ENCODE measurements at regions not wholly inside any gene's neighbourhood (a gene's known extent, or its start where the extent isn't known, plus 50 kb on each side); places are given as distances from the start of the nearest gene placed in this dataset.

DNA sequence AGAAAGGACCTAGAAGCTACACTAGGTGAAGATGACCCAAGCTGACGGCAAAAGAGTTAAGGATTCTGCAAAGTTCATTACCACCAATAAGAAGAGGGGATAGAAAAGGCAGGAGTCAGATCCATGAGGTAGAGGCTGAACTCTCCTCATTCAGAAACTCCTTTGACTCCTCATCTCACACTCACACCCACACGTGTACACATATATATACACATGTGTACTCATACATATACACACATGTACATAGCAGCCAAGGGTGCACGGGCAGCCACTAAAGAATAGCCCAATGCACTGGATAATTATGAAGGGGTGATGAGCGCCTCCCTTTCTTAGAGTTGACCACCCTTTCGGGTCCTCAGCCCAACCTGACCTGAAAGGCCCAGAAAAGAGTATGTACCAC is 476.8 kb downstream of the NTRK3 start:
- 95% methylated on average over 4 of the region's 5 CpGs for WGBS (ENCODE audit: insufficient coverage)
- Histone ChIP-seq H3K27ac (ENCODE audit: insufficient read depth in 1 of 2, low read depth in 1 of 2, low read length in 2 of 2, poor library complexity in 1 of 2, severe bottlenecking in 2 of 2) (no peak overlapping the region), H3K27me3 (replicated peaks in 2 of 5; ENCODE audit: control insufficient read depth in 4 of 5, insufficient read depth in 5 of 5, low read length in 4 of 5) (no peaks in the 10 kb centered on the region), H3K4me3 (ENCODE audit: control insufficient read depth in 1 of 7, extremely low read depth in 1 of 7, insufficient read depth in 4 of 7, low read depth in 2 of 7, low read length in 6 of 7) (no peak overlapping the region), H3K36me3 (ENCODE audit: control insufficient read depth in 4 of 4, insufficient read depth in 4 of 4, low read length in 3 of 4) (no peaks in the 10 kb centered on the region), H3K9me3 (ENCODE audit: control extremely low read depth in 1 of 5, control insufficient read depth in 4 of 5, insufficient read depth in 2 of 5, low read depth in 1 of 5, low read length in 4 of 5) (peaks cover 0 to 2% (median 0%) of the 10 kb centered on the region in 5 experiments), H3K4me1 (ENCODE audit: control extremely low read depth in 1 of 4, control insufficient read depth in 4 of 4, insufficient read depth in 4 of 4, low read length in 3 of 4) (no peaks in the 10 kb centered on the region)
- no peak for DNase-seq
- ChIA-PET POLR2A (no interaction called here), CTCF (no interaction called here)

DNA sequence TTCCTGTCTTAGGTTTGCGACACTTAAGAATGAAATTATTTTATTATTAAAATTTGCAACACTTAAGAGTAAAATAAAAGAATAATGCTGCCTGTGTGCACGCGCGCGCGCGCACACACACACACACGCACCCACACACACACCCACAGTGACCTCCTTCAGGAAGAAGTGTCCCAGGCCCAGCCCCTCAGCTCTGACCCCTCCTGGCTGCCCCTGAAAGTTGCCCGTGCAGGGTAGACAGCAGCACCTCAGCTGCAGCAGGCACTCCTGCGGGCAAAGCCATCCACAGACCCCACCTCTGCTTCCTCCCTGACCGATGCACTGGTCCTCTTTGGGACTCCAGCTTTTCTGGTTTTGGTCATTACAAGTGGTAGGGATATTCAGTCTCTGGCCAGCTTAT is 478.2 kb downstream of the NTRK3 start:
- ChIA-PET POLR2A (no interaction called here), CTCF (no interaction called here)
- no peaks in the 10 kb centered on the region for H3K4me1 ChIP-seq (ENCODE audit: control extremely low read depth in 1 of 4, control insufficient read depth in 4 of 4, insufficient read depth in 4 of 4, low read length in 3 of 4)
- 61% methylated on average over 3 of the region's 11 CpGs for WGBS (ENCODE audit: insufficient coverage)
- no peak overlapping the region for H3K27ac ChIP-seq (ENCODE audit: insufficient read depth in 1 of 2, low read depth in 1 of 2, low read length in 2 of 2, poor library complexity in 1 of 2, severe bottlenecking in 2 of 2)
- H3K27me3 ChIP-seq (replicated peaks in 2 of 5; ENCODE audit: control insufficient read depth in 4 of 5, insufficient read depth in 5 of 5, low read length in 4 of 5) = no peaks in the 10 kb centered on the region
- no peaks in the 10 kb centered on the region for H3K36me3 ChIP-seq (ENCODE audit: control insufficient read depth in 4 of 4, insufficient read depth in 4 of 4, low read length in 3 of 4)
- peaks cover 0 to 2% (median 0%) of the 10 kb centered on the region in 5 experiments for H3K9me3 ChIP-seq (ENCODE audit: control extremely low read depth in 1 of 5, control insufficient read depth in 4 of 5, insufficient read depth in 2 of 5, low read depth in 1 of 5, low read length in 4 of 5)
- DNase-seq = no peak
- no peak overlapping the region for H3K4me3 ChIP-seq (ENCODE audit: control insufficient read depth in 1 of 7, extremely low read depth in 1 of 7, insufficient read depth in 4 of 7, low read depth in 2 of 7, low read length in 6 of 7)

DNA sequence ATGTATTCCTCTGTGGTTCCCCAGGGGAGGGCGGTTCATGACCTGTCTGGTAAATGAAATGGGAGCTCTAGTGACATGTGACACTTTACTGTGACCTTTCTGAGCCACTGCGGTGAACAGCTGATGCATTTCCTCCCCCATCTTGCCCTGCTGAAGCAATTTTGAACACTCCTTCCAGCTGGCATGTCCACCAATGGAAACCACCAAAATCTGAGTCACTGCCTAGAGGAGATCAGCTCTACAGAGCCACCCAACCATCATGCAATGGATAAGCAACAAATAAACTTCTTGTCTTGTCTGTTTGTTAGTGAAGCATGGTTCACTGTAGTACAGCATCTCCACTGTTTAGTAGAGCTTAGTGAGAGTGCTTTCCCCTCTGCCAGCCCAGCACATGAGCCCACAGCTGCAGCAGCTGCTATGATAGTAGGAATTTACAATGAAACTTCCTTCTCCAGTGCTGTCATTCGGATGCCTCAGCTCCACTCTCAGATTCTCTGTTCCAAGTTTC is 479.4 kb downstream of the NTRK3 start:
- POLR2A ChIA-PET = no interaction called here
- CTCF ChIA-PET = interaction anchor here (1.6 kb wide), 1 partner anchor 12 kb away, joined by 3 read pairs; no protein-coding TSS in a partner anchor

DNA sequence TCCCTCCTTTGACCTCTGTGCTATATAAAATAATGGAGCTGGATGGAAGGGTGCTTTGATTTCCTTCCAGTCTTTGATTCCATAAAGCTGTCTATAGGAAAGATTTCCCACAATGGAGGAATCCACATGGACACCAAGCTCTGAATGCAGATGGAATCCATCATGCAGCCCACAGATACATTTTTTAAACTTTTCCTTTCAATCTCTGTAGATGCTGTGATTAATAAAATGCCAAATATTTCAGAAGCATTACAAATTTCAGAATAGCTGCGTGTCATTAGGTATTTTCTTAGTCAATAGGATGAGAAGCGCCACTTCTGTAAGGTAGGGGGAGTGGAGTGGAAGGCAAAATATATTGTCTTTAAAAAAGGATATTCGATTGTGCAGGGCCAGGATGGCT is 489.0 kb downstream of the NTRK3 start:
- DNase-seq = no peak
- no CpG with 5 or more reads among the region's 3 CpGs for WGBS (ENCODE audit: insufficient coverage)
- H3K27ac ChIP-seq (ENCODE audit: insufficient read depth in 1 of 2, low read depth in 1 of 2, low read length in 2 of 2, poor library complexity in 1 of 2, severe bottlenecking in 2 of 2) = no peak overlapping the region
- H3K27me3 ChIP-seq (replicated peaks in 2 of 5; ENCODE audit: control insufficient read depth in 4 of 5, insufficient read depth in 5 of 5, low read length in 4 of 5) = peaks cover 0 to 3% (median 0%) of the 10 kb centered on the region in 5 experiments
- H3K4me3 ChIP-seq (ENCODE audit: control insufficient read depth in 1 of 7, extremely low read depth in 1 of 7, insufficient read depth in 4 of 7, low read depth in 2 of 7, low read length in 6 of 7) = no peak overlapping the region
- ChIA-PET POLR2A (no interaction called here), CTCF (no interaction called here)
- peaks cover 1 to 17% (median 3%) of the 10 kb centered on the region in 4 experiments for H3K4me1 ChIP-seq (ENCODE audit: control extremely low read depth in 1 of 4, control insufficient read depth in 4 of 4, insufficient read depth in 4 of 4, low read length in 3 of 4)
- H3K36me3 ChIP-seq (ENCODE audit: control insufficient read depth in 4 of 4, insufficient read depth in 4 of 4, low read length in 3 of 4) = no peaks in the 10 kb centered on the region
- no peaks in the 10 kb centered on the region for H3K9me3 ChIP-seq (ENCODE audit: control extremely low read depth in 1 of 5, control insufficient read depth in 4 of 5, insufficient read depth in 2 of 5, low read depth in 1 of 5, low read length in 4 of 5)

More for the DNA sequence above, 479.4 kb downstream of the NTRK3 start:
- no peaks in the 10 kb centered on the region for H3K4me1 ChIP-seq (ENCODE audit: control extremely low read depth in 1 of 4, control insufficient read depth in 4 of 4, insufficient read depth in 4 of 4, low read length in 3 of 4)
- H3K36me3 ChIP-seq (ENCODE audit: control insufficient read depth in 4 of 4, insufficient read depth in 4 of 4, low read length in 3 of 4) = no peaks in the 10 kb centered on the region
- no peak for DNase-seq
- 93% methylated on average over 3 of the region's 3 CpGs for WGBS (ENCODE audit: insufficient coverage)
- no peaks in the 10 kb centered on the region for H3K27me3 ChIP-seq (replicated peaks in 2 of 5; ENCODE audit: control insufficient read depth in 4 of 5, insufficient read depth in 5 of 5, low read length in 4 of 5)
- H3K27ac ChIP-seq (ENCODE audit: insufficient read depth in 1 of 2, low read depth in 1 of 2, low read length in 2 of 2, poor library complexity in 1 of 2, severe bottlenecking in 2 of 2) = no peak overlapping the region
- H3K4me3 ChIP-seq (ENCODE audit: control insufficient read depth in 1 of 7, extremely low read depth in 1 of 7, insufficient read depth in 4 of 7, low read depth in 2 of 7, low read length in 6 of 7) = no peak overlapping the region
- H3K9me3 ChIP-seq (ENCODE audit: control extremely low read depth in 1 of 5, control insufficient read depth in 4 of 5, insufficient read depth in 2 of 5, low read depth in 1 of 5, low read length in 4 of 5) = peaks cover 0 to 2% (median 0%) of the 10 kb centered on the region in 5 experiments

DNA sequence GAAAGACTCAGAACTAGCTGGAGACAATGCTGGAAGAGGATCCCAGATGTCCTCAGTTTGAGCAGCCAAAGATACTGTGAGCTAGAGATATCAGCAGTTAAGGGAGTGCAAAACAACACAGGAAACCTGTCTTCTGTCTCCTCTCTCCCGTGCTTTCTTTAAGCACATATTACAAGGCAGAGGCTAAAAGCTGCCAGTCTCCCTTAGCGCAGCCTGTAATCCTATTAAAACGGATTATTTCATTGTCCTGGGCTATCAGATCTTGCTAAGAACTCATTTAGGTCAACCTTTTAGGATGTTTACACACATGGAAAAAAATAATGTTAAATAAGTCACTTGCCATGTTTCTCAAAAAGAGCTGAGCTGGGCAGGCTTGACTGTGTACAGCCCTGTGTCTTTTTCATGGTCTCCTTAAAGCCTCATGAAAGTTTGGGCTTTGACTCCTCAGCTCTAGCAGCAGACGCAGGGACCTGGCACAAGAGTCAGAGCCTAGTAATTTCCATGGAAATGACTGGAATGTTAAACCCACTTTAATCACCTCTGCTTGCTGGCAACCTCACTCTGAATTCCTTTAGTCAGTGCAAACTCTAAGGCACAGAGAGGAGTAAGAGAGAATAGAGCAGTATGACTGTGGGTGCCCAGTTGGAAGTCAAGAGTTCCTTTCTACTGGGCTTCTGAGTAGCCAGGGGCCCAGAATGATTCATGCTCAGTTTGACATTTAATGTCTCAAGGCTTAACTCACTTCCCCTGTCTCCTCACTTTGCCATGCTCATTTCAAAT is 491.9 kb downstream of the NTRK3 start:
- Histone ChIP-seq H3K27me3 (replicated peaks in 2 of 5; ENCODE audit: control insufficient read depth in 4 of 5, insufficient read depth in 5 of 5, low read length in 4 of 5) (peaks cover 0 to 3% (median 0%) of the 10 kb centered on the region in 5 experiments), H3K4me1 (ENCODE audit: control extremely low read depth in 1 of 4, control insufficient read depth in 4 of 4, insufficient read depth in 4 of 4, low read length in 3 of 4) (peaks cover 11 to 41% (median 15%) of the 10 kb centered on the region in 4 experiments), H3K36me3 (ENCODE audit: control insufficient read depth in 4 of 4, insufficient read depth in 4 of 4, low read length in 3 of 4) (no peaks in the 10 kb centered on the region), H3K4me3 (ENCODE audit: control insufficient read depth in 1 of 7, extremely low read depth in 1 of 7, insufficient read depth in 4 of 7, low read depth in 2 of 7, low read length in 6 of 7) (no peak overlapping the region), H3K9me3 (ENCODE audit: control extremely low read depth in 1 of 5, control insufficient read depth in 4 of 5, insufficient read depth in 2 of 5, low read depth in 1 of 5, low read length in 4 of 5) (peaks cover 0 to 3% (median 0%) of the 10 kb centered on the region in 5 experiments), H3K27ac (ENCODE audit: insufficient read depth in 1 of 2, low read depth in 1 of 2, low read length in 2 of 2, poor library complexity in 1 of 2, severe bottlenecking in 2 of 2) (no peak overlapping the region)
- CTCF ChIA-PET = interaction anchor here (1.5 kb wide), 1 partner anchor 12 kb away, joined by 3 read pairs; no protein-coding TSS in a partner anchor
- DNase-seq = no peak
- WGBS (ENCODE audit: insufficient coverage) = 91% methylated on average over 4 of the region's 4 CpGs
- POLR2A ChIA-PET = no interaction called here

DNA sequence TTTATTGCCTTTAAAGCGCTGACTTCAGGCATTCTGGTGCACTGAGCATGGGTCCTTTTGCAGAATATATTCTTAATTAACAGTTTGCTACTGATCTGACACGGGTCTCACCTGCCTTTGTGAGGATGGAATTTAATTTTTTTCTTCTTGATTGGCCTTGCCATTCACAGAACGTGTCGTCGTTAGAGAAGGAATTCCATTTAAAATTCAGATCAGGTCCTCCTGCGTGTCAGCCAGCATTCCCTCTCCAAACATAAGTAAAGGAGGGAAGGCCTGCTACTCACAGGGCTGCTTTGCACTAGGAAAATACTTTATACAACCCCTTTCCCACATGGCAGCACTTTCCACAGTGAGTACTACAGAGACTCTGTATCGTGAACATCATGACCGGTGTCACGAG is 492.7 kb downstream of the NTRK3 start:
- Histone ChIP-seq H3K27me3 (replicated peaks in 2 of 5; ENCODE audit: control insufficient read depth in 4 of 5, insufficient read depth in 5 of 5, low read length in 4 of 5) (peaks cover 0 to 3% (median 0%) of the 10 kb centered on the region in 5 experiments), H3K36me3 (ENCODE audit: control insufficient read depth in 4 of 4, insufficient read depth in 4 of 4, low read length in 3 of 4) (no peaks in the 10 kb centered on the region), H3K27ac (ENCODE audit: insufficient read depth in 1 of 2, low read depth in 1 of 2, low read length in 2 of 2, poor library complexity in 1 of 2, severe bottlenecking in 2 of 2) (no peak overlapping the region), H3K9me3 (ENCODE audit: control extremely low read depth in 1 of 5, control insufficient read depth in 4 of 5, insufficient read depth in 2 of 5, low read depth in 1 of 5, low read length in 4 of 5) (peaks cover 0 to 3% (median 0%) of the 10 kb centered on the region in 5 experiments), H3K4me1 (ENCODE audit: control extremely low read depth in 1 of 4, control insufficient read depth in 4 of 4, insufficient read depth in 4 of 4, low read length in 3 of 4) (peaks cover 11 to 49% (median 15%) of the 10 kb centered on the region in 4 experiments), H3K4me3 (ENCODE audit: control insufficient read depth in 1 of 7, extremely low read depth in 1 of 7, insufficient read depth in 4 of 7, low read depth in 2 of 7, low read length in 6 of 7) (no peak overlapping the region)
- no peak for DNase-seq
- WGBS (ENCODE audit: insufficient coverage) = 100% methylated on average over 4 of the region's 9 CpGs
- CTCF ChIA-PET = no interaction called here
- POLR2A ChIA-PET = no interaction called here

Measured in common myeloid progenitor, CD34-positive (primary cell).